ENCODE measurements at regions not wholly inside any gene's neighbourhood (a gene's known extent, or its start where the extent isn't known, plus 50 kb on each side); places are given as distances from the start of the nearest gene placed in this dataset.

GRCh38 chr2:64846177-64846576, 143.0 kb upstream of the SLC1A4 start:
- no peak for TF ChIP-seq POLR2AphosphoS5 (IDR thresholded peaks at IDR 0.05; ENCODE audit: low read depth, low read length)
- TF ChIP-seq CTCF (IDR thresholded peaks at IDR 0.05) = no peak
